LNCAP (cell line): ENCODE measurements at regions not wholly inside any gene's neighbourhood (a gene's known extent, or its start where the extent isn't known, plus 50 kb on each side); places are given as distances from the start of the nearest gene placed in this dataset.

Source experiments
- TF ChIP-seq, protein P1 (sequence below): fragments of 450-650 bp; IDR thresholded peaks from 2 replicates; pipeline ENCODE4 v1.5.1; 2017; ENCODE audit warnings: mild to moderate bottlenecking

DNA sequence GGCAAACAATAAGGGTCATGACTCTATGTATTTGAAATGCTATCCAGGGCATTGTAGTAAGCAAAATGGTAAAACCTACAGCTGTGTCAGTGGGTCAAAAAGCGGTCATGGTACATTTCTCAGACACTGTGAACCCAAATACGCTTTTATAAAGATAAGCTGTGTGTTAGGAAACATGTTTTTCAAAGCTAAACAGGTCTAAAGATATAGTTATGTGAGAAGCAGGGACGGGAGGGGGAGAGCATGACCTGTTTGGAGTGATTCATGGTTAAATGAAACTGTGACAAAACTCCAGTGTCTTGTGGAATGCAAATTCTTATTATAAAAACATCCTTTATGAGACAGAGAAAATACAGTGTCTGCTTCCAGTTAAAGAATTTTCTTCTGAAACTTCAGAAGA lies 205.4 kb upstream of the BMP2 start:
- TF ChIP-seq, protein P1, sequence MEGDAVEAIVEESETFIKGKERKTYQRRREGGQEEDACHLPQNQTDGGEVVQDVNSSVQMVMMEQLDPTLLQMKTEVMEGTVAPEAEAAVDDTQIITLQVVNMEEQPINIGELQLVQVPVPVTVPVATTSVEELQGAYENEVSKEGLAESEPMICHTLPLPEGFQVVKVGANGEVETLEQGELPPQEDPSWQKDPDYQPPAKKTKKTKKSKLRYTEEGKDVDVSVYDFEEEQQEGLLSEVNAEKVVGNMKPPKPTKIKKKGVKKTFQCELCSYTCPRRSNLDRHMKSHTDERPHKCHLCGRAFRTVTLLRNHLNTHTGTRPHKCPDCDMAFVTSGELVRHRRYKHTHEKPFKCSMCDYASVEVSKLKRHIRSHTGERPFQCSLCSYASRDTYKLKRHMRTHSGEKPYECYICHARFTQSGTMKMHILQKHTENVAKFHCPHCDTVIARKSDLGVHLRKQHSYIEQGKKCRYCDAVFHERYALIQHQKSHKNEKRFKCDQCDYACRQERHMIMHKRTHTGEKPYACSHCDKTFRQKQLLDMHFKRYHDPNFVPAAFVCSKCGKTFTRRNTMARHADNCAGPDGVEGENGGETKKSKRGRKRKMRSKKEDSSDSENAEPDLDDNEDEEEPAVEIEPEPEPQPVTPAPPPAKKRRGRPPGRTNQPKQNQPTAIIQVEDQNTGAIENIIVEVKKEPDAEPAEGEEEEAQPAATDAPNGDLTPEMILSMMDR = no peak

DNA sequence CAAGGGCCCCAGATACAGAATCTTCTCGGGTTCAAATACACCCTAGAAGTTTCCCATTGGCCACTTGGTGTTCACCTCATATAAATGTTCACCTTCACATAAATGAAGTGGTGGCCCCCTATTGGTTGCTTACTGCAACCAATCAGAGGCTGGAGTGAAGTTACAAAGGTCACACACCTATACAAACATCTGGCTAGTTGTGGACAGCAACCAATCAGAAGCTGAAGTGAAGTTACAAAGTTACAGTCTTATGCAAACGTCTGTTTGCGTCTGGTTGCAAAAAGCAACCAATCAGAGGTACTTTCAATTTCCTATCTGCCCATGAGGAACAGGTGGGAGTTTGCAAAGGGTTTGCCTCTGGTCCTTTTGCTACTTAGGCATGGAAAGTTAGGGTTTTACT lies 206.5 kb upstream of the BMP2 start:
- TF ChIP-seq, protein P1 = no peak

DNA sequence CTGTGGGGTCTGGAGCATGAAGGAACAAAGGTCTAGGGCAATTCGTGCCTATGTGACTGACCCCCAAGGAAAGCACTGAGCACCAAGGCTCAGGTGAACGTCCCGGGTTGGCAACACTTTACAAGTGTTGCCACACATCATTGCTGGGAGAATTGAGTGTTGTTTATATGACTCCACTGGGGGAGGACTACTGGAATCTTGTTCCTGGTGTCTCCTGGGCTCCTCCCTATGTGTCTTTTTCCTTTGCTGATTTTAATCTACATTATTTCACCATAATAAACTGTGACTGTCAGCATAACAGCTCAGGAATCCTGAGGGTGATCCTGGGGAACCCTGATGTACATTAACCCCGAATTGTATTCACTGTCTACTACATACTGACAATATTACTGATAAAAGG lies 207.7 kb upstream of the BMP2 start:
- TF ChIP-seq, protein P1 = no peak

DNA sequence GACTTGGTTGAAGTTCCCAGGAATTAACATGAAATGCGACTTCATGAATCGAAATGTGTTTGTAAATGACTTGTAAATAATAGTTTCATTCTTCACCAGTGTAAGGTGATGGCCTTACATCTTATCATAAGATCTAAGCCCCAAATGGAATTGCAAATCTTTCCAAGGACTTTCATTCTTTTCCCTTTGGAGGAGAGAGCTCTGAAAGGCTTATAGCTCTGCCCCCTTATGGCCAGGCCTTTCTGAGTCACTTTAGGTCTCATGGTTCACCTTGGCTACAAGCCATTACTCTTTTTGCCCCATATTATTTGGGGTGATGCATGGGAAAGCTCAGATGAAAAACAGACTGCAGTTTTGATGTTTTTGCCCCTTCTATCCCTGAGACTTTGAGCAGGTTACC lies 209.1 kb upstream of the BMP2 start:
- TF ChIP-seq, protein P1 = no peak

DNA sequence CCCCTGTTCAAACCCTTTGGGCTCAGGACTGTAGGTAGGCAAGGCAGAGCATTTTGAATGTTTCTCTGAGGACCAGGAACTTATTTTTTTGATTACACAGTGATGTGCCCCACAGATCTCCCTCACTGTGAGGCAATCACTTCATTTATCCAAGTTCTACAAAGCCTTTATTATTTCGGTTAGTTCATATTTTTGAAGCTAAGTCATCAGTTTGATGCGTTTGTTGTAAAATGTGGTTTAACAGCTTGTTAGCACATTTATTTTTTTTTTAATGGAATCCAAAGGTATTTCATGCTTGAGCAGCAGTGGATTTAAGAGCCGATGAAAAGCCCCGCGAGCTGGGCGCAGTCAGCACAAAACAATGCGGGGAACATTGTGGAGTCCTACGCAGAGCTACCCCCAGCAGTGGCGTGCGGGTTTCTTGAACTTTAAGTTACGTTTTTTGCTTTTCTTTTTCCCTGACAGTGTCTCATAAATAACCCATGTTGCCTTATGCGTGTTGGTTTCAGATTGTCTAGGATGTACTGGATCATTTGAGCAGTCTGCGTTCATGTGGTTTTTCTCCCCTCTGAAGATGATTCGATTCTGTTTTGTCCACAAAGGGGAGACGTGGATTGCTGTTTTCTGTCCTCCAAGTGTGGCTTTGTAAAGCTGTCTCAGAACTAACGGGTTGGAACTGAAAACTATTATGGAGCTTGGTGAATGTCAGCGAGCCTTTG lies 233.6 kb upstream of the BMP2 start:
- TF ChIP-seq, protein P1 = no peak

DNA sequence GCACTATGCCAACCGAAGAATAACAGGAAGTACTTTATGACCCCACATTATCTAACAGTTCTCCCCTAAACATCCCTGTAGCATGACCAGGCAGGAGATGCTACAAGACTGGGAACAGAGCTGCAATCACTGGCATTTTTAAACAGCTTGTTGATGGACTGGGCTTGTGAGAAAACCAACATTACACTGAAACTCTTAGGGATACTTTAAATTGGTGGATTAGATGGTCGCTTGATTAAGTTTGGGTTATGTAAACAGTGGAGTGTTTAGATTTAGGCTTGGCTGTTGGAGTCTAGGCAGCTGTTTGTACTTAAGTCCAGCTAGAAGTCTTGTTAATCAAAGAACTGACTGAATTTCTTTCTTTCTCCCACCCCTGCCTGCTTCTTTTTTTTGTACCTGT lies 234.1 kb upstream of the BMP2 start:
- TF ChIP-seq, protein P1 = no peak

DNA sequence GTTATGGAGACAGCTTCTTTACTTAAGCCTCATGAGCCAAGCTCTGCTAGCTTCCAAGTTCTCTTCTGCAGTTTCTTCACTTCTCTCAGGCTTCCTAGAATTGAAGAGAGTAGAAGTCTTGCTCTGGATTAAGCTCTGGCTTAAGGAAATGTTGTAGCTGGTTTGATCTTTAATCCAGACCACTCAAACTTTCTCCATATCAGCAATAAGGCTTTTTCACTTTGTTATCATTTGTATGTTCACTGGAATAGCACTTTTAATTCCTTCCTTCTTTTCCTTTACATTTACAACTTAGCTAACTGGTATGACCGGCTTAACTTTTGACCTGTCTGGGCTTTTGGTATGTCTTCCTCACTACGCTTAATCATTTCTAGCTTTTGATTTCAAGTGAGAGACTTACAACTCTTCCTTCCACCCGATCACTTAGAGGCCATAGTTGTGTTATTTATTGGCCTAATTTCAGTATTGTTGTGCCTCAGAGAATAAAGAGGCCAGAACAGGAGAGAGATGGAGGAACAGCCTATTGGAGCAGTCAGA lies 236.6 kb upstream of the BMP2 start:
- TF ChIP-seq, protein P1 = no peak
